ENCODE measurements at regions not wholly inside any gene's neighbourhood (a gene's known extent, or its start where the extent isn't known, plus 50 kb on each side); places are given as distances from the start of the nearest gene placed in this dataset.
"Not testable (repeated sequence)": the region's sequence is repeated elsewhere in the genome, so short reads cannot be mapped to it uniquely, and the experiment has no call there.

- DNase-seq (ENCODE audit: low read depth, low spot score) = no peak
Observed at GRCh38 chr2:23037596-23037995, 347.4 kb upstream of the KLHL29 start.

GRCh38 chr2:23041443-23041842, 343.5 kb upstream of the KLHL29 start:
- H3K4me3 ChIP-seq (ENCODE audit: low read length) = no peak overlapping the region
- no peak for DNase-seq (ENCODE audit: low read depth, low spot score)

More at GRCh38 chr2:23037596-23037995, 347.4 kb upstream of the KLHL29 start:
- no peak overlapping the region for H3K4me3 ChIP-seq (ENCODE audit: low read length)

DNA sequence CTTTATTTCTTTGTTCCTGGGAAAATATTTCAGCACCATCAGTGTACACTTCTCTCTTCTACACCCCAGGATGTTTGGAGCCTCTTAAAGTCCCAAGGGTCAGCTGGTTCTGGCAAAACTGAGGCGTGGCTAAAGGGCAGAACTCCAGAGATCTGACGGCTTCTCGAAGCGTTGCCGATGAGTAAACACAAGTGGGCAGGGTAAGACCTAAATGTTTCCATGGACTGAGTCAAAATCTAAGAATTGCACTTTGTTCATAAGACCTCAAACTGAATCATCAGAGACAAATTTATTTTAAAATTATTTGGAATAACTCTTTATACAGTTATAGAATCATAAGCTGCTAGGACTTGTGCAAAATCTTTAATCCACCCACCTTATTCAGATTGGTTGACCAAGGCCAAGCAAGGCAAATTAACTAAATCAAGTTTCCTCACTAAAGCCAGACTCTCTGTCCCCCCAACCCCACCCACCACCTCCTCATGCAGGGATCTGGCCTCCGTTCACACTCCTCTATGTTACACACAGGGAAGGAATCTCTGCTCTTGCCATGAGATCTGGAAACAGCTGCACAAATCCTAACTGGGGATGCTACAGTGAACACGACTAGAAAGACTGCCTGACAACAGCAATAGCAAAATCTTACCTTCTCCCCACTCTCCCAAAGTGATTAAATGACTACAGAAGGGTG, 342.6 kb upstream of the KLHL29 start:
- no peak for DNase-seq (ENCODE audit: low read depth, low spot score)
- H3K4me3 ChIP-seq (ENCODE audit: low read length) = no peak overlapping the region

DNA sequence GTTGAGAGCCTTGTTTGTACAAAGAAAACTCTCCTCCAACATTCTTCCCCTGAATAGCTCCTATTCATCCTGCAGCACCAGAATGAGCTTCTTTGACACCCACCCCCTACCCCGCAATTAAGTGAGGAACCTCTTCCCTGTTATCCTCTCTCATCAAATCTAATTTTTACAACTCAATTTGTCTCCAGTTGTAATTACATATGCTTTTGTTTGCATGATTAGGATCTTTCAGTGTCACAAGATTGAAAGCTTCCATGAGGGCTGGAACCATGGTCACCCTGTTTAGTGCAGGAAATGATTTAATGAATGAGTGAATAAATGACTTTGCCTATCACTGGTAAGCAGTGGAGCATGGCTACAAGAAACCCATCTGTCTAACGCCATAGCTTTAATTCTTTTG, 334.6 kb upstream of the KLHL29 start:
- no peak for DNase-seq (ENCODE audit: low read depth, low spot score)
- no peak overlapping the region for H3K4me3 ChIP-seq (ENCODE audit: low read length)

- DNase-seq (ENCODE audit: low read depth, low spot score) = no peak
Observed at GRCh38 chr2:23053601-23054000, 331.4 kb upstream of the KLHL29 start.

DNA sequence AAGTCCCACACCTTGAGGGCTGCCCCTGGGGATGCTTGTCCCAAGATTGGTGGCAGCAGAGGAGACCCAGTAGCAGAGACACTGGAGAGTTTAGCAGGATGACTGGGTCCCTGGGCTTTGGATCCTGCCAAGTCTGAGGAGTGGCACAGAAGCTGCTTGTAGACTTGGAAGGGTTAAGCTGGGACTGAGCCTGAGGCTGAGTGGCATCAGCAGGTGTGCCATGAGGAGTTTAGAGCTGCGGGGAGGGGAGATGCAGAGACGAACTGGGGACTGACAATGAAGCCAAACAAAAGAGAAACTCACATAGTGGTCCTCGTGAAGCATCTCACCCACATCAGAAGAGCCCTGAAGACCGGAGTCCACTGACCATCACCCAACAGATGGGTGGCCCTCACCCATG, 329.7 kb upstream of the KLHL29 start:
- no peak overlapping the region for H3K4me3 ChIP-seq (ENCODE audit: low read length)
- DNase-seq (ENCODE audit: low read depth, low spot score) = no peak

More at GRCh38 chr2:23053601-23054000, 331.4 kb upstream of the KLHL29 start:
- H3K4me3 ChIP-seq (ENCODE audit: low read length) = no peak overlapping the region

- not testable (repeated sequence) for DNase-seq (ENCODE audit: low read depth, low spot score); H3K4me3 ChIP-seq (ENCODE audit: low read length)
Observed at GRCh38 chr2:23056846-23057245, 328.1 kb upstream of the KLHL29 start.

DNA sequence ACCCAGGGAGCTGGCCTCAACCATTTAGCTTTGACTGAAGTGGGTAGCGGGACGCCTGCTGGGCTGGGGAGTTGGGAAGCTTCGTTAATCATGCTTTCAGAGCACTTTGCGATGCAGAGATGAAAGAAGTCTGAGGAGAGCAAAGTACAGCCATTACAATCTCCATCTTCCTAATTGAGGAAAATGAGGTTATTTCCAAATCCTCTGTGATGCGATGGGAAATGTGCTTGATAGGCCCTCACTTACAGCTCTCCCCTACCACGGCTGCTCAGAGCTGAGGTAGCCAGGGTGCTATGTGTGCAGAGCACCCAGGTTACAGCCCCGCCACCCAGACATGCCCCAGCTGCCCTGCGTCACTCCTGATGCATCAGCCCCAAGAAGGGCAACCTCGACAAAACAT, 326.5 kb upstream of the KLHL29 start:
- H3K4me3 ChIP-seq (ENCODE audit: low read length) = no peak overlapping the region
- no peak for DNase-seq (ENCODE audit: low read depth, low spot score)

- no peak for DNase-seq (ENCODE audit: low read depth, low spot score)
- no peak overlapping the region for H3K4me3 ChIP-seq (ENCODE audit: low read length)
Observed at GRCh38 chr2:23065210-23065609, 319.8 kb upstream of the KLHL29 start.

DNA sequence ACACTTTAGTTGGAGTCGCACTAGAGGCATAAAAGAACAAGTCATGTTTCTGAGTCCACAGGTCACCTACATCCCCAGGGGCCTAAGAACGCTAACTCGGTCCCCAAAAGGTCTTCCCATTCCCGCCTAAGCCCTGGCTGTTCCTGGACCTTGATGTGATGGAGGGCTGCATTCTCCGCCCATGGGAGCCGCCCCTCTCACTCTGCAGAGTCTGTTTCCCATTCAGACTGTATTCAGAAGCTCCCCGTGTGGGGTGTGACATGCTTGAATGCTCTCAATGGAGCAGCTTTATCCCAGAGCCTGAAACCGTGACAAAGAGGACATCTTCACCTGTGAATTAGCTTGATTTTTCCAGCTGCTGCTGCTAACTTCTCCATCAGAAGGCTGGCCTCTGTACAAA, 319.0 kb upstream of the KLHL29 start:
- H3K4me3 ChIP-seq (ENCODE audit: low read length) = no peak overlapping the region
- DNase-seq (ENCODE audit: low read depth, low spot score) = no peak

DNA sequence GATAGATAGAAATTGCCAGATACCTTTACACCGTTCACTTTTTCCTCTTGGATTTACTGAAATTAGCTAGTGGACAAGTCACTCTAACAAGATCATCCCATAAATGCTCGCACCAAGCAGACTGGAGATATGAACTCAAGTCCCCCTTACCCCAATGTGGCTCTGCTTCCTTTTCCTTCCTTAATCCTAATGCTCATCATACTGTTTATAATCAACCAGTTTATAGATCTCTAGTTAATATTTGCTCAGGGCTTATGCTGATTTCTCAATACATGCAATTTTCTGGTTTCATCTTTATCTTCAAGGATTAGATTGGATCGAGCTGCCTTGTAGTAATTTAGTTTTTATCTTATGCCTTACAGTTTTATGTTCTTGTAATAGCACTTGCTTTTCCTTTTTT, 318.3 kb upstream of the KLHL29 start:
- no peak overlapping the region for H3K4me3 ChIP-seq (ENCODE audit: low read length)
- no peak for DNase-seq (ENCODE audit: low read depth, low spot score)

- no peak for DNase-seq (ENCODE audit: low read depth, low spot score)
Observed at GRCh38 chr2:23069156-23069555, 315.8 kb upstream of the KLHL29 start.

DNA sequence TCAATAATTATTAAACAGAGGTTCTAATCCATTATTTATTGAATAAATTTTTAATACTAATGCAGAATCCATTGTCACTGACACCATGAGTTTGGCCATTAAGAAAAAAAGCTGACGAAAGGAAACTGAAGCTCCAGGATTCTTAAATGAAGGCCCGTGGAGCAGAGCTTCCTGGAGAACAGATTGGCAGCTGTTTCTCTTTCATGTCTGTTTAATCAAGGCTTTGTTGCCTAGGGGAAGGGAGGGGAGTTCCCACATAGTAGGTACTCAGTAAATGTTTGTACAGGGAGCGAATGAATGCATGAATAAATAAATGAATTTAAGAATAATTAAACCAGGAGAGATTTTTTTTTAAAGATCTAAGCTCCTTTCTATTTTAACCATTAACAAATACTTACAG, 315.1 kb upstream of the KLHL29 start:
- DNase-seq (ENCODE audit: low read depth, low spot score) = no peak

More at GRCh38 chr2:23069156-23069555, 315.8 kb upstream of the KLHL29 start:
- no peak overlapping the region for H3K4me3 ChIP-seq (ENCODE audit: low read length)

DNA sequence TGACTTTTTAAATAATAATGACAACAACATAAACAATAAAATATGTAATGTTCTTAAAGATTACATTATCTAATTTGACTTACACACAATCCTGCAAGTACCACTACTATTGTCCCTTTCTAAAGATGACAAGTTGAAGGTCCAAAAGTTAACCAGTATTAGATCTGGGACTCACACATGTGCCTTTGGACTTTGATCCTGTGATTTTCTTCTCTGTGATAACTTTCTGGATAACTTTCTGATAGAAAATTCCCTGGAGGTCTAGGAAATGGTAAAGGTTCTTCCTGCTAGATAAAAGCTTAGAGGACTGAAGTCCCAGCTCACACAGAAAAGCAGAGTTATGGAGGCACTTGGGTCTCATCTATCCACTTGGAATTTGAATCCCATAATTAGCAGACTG, 311.9 kb upstream of the KLHL29 start:
- no peak overlapping the region for H3K4me3 ChIP-seq (ENCODE audit: low read length)
- no peak for DNase-seq (ENCODE audit: low read depth, low spot score)

More for the DNA sequence above, 315.1 kb upstream of the KLHL29 start:
- H3K4me3 ChIP-seq (ENCODE audit: low read length) = no peak overlapping the region

GRCh38 chr2:23073671-23074070, 311.3 kb upstream of the KLHL29 start:
- DNase-seq (ENCODE audit: low read depth, low spot score) = no peak
- H3K4me3 ChIP-seq (ENCODE audit: low read length) = no peak overlapping the region

DNA sequence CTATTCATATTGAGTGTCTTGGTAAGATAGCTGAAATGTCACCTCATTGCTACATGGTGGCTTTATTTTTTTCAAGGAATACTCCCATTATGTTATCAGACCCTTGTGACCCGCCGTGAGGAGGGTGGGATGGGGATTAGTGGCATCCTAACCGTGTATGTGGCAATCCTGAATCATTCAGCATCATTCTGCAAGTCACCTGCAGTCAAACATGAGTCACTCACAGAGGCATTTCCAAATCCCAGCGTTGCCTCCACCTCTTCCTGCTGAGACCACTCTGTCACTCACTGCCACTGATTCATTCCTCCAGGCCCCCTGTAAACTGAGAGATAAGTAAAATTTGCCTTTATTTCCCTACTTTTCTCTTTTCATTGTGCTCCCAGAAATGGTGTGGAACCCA, 307.4 kb upstream of the KLHL29 start:
- no peak overlapping the region for H3K4me3 ChIP-seq (ENCODE audit: low read length)
- no peak for DNase-seq (ENCODE audit: low read depth, low spot score)

DNA sequence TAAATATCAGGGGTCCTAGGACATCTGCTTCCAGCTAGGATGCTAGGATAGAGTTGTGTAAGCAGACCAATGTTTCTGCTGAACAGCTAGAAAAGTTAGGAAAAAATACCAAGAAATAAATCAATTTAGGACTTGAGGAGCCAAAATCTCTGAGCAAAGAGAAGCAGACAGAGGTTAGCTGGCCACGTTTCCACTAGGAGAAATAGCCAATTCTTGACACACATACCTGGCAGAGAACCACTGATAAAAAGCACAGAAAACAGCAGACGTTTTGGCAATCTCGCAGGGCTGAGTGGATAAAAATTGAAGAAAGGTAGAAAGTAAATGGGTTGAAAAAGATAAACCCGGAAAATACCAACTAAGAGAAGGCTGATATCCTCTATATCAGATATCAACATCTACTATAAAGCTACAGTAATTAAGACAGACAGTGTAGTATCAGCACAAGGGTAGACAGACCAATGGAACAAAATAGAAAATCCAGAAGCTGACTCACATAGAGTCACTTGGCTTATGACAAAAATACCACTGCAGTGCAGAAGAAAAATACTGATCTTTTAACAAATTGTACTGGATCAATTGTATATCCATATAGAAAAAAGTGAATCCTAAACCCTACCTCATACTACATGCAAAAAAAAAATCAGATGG, 306.1 kb upstream of the KLHL29 start:
- no peak for DNase-seq (ENCODE audit: low read depth, low spot score)
- H3K4me3 ChIP-seq (ENCODE audit: low read length) = no peak overlapping the region

GRCh38 chr2:23083966-23084365, 301.0 kb upstream of the KLHL29 start:
- no peak overlapping the region for H3K4me3 ChIP-seq (ENCODE audit: low read length)
- DNase-seq (ENCODE audit: low read depth, low spot score) = no peak

GRCh38 chr2:23091019-23091418, 294.0 kb upstream of the KLHL29 start:
- DNase-seq (ENCODE audit: low read depth, low spot score) = no peak
- H3K4me3 ChIP-seq (ENCODE audit: low read length) = no peak overlapping the region

DNA sequence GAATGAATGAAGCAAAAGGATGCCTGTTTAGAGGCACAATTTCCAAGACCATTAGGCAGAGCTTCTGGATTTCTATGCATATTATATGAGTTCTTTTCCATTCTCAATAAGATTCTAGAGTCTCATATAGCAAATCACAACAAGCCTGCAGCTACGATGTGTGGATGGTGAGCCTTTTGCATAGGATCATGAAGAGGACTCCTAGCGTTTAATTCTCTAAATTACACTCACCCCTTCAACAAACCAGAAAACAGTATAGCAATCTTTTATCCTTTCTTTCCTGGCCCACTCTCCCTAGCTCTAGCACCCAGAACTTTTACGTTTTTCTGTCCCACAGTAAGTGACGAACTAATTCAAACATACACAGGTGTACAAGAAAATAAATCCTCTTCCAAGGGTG, 293.1 kb upstream of the KLHL29 start:
- H3K4me3 ChIP-seq (ENCODE audit: low read length) = no peak overlapping the region
- no peak for DNase-seq (ENCODE audit: low read depth, low spot score)

- no peak overlapping the region for H3K4me3 ChIP-seq (ENCODE audit: low read length)
- peak; percentile 8 for DNase-seq (ENCODE audit: low read depth, low spot score)
Observed at GRCh38 chr2:23092831-23093230, 292.1 kb upstream of the KLHL29 start.

Measured in Jurkat, Clone E6-1 (cell line).